ENCODE measurements at regions not wholly inside any gene's neighbourhood (a gene's known extent, or its start where the extent isn't known, plus 50 kb on each side); places are given as distances from the start of the nearest gene placed in this dataset.

DNA sequence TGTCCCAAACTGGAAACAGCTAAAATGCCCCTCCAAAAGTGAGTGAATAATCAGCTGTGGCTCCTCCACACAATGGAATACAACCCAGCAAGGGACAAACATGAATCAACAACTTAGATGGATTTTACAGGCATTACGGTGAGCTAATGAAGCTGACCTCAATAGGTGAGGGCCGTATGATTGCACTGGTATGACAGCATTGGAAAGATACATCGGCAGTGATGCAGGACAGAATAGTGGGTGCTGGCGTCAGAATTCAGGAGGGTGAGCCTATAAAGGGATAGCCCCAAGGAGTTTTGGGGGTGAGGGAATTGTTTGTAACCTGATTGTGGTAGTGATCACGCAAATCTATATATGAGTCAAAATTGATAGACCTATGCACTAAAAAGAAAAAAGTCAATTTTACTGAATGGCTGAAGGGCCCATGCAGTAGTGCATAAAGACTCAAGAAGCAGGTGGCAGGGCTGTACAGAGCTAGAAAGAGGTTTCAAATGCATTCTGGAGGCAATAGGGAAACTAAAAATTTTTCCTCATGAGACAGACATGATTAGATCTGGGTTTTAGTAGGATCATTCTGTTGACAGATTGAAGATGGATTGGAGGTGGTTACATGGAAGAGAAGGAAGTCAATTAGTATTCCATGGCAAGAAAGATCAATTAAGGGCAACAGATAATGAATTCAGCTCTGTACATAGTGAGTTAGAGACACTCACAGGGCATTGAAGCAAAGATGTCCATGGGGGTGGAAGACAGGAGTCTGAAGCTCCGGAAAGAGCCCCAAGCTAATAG lies 90.8 kb downstream of the IRS2 start:
- Mint-ChIP-seq H3K4me3 (ENCODE audit: unreplicated experiment) (no peak overlapping the region), H3K27me3 (ENCODE audit: low read depth) (no peaks in the 10 kb centered on the region), H3K36me3 (ENCODE audit: low read depth) (no peaks in the 10 kb centered on the region), H3K27ac (ENCODE audit: unreplicated experiment) (no peak overlapping the region), H3K4me1 (ENCODE audit: low read depth) (peaks cover 27% of the 10 kb centered on the region), H3K9me3 (ENCODE audit: low read depth) (no peaks in the 10 kb centered on the region)
- DNase-seq (ENCODE audit: low spot score): no peak
- TF ChIP-seq, protein P1, sequence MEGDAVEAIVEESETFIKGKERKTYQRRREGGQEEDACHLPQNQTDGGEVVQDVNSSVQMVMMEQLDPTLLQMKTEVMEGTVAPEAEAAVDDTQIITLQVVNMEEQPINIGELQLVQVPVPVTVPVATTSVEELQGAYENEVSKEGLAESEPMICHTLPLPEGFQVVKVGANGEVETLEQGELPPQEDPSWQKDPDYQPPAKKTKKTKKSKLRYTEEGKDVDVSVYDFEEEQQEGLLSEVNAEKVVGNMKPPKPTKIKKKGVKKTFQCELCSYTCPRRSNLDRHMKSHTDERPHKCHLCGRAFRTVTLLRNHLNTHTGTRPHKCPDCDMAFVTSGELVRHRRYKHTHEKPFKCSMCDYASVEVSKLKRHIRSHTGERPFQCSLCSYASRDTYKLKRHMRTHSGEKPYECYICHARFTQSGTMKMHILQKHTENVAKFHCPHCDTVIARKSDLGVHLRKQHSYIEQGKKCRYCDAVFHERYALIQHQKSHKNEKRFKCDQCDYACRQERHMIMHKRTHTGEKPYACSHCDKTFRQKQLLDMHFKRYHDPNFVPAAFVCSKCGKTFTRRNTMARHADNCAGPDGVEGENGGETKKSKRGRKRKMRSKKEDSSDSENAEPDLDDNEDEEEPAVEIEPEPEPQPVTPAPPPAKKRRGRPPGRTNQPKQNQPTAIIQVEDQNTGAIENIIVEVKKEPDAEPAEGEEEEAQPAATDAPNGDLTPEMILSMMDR (IDR thresholded peaks at IDR 0.05): no peak

DNA sequence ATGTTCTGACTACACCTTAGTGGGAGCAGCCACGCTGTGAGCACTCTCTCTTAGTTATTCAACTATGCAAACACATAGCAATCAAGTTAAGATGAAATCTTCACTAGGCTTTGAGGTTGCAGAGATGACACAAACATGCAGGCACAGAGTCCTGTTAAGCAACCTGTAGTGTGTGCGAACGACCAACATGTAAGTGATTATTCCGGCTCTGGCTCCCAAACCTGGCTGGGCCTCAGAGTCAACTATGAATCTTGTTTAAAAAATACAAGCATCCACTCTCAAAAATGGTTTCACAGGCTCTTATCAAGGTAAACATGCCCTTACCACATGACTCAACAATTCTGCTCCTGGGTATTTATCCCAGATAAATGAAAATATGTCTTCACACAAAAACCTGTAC lies 91.4 kb downstream of the IRS2 start:
- Mint-ChIP-seq H3K4me3 (ENCODE audit: unreplicated experiment) (no peak overlapping the region), H3K9me3 (ENCODE audit: low read depth) (no peaks in the 10 kb centered on the region), H3K4me1 (ENCODE audit: low read depth) (peaks cover 22% of the 10 kb centered on the region), H3K36me3 (ENCODE audit: low read depth) (no peaks in the 10 kb centered on the region), H3K27me3 (ENCODE audit: low read depth) (no peaks in the 10 kb centered on the region), H3K27ac (ENCODE audit: unreplicated experiment) (no peak overlapping the region)
- no peak for DNase-seq (ENCODE audit: low spot score)
- TF ChIP-seq, protein P1 (IDR thresholded peaks at IDR 0.05): no peak

DNA sequence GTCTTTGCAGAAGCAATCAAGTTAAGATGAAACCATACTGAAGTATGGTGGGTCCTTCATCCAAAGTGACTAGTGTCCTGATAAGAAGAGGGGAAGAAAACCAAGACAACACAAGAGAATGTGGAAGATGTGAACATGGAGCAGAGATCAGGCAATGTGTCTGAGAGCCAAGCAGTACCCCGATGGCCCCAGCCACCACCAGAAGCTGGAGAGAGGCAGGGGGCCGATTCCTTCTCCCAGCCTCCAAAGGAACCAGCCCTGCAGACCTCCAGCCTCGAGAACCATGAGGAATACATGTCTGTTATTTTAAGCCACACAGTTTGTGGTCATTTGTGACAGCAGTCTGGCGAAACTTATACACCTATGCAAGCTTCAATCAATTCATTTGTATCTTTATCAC lies 93.2 kb downstream of the IRS2 start:
- H3K4me3 Mint-ChIP-seq (ENCODE audit: unreplicated experiment): no peak overlapping the region
- no peaks in the 10 kb centered on the region for H3K27me3 Mint-ChIP-seq (ENCODE audit: low read depth)
- H3K36me3 Mint-ChIP-seq (ENCODE audit: low read depth): no peaks in the 10 kb centered on the region
- no peak overlapping the region for H3K27ac Mint-ChIP-seq (ENCODE audit: unreplicated experiment)
- TF ChIP-seq, protein P1 (IDR thresholded peaks at IDR 0.05): no peak
- no peaks in the 10 kb centered on the region for H3K9me3 Mint-ChIP-seq (ENCODE audit: low read depth)
- H3K4me1 Mint-ChIP-seq (ENCODE audit: low read depth): peaks cover 10% of the 10 kb centered on the region
- DNase-seq (ENCODE audit: low spot score): no peak

DNA sequence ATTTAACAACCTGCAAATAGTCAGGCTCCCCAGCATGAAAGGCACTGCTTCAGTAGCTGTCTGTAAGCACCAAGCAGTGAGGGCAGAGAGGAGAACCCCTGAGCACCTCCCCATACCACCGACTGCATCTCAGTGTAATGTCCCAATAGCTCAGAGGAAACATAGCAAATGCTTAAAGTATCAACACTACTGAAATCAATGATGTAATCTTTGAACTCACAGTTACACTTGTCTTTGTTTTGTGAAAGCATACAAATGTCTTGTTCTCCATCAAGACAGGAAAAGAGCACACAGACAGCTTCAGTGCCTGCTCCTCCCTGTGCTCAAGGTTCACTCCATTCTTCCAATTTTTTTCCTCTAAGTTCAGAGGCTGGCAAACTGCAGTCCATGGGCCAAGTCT lies 94.7 kb downstream of the IRS2 start:
- H3K36me3 Mint-ChIP-seq (ENCODE audit: low read depth): no peaks in the 10 kb centered on the region
- TF ChIP-seq, protein P1 (IDR thresholded peaks at IDR 0.05): no peak
- H3K9me3 Mint-ChIP-seq (ENCODE audit: low read depth): no peaks in the 10 kb centered on the region
- no peak overlapping the region for H3K27ac Mint-ChIP-seq (ENCODE audit: unreplicated experiment)
- H3K4me1 Mint-ChIP-seq (ENCODE audit: low read depth): no peaks in the 10 kb centered on the region
- H3K4me3 Mint-ChIP-seq (ENCODE audit: unreplicated experiment): no peak overlapping the region
- DNase-seq (ENCODE audit: low spot score): no peak
- H3K27me3 Mint-ChIP-seq (ENCODE audit: low read depth): no peaks in the 10 kb centered on the region

DNA sequence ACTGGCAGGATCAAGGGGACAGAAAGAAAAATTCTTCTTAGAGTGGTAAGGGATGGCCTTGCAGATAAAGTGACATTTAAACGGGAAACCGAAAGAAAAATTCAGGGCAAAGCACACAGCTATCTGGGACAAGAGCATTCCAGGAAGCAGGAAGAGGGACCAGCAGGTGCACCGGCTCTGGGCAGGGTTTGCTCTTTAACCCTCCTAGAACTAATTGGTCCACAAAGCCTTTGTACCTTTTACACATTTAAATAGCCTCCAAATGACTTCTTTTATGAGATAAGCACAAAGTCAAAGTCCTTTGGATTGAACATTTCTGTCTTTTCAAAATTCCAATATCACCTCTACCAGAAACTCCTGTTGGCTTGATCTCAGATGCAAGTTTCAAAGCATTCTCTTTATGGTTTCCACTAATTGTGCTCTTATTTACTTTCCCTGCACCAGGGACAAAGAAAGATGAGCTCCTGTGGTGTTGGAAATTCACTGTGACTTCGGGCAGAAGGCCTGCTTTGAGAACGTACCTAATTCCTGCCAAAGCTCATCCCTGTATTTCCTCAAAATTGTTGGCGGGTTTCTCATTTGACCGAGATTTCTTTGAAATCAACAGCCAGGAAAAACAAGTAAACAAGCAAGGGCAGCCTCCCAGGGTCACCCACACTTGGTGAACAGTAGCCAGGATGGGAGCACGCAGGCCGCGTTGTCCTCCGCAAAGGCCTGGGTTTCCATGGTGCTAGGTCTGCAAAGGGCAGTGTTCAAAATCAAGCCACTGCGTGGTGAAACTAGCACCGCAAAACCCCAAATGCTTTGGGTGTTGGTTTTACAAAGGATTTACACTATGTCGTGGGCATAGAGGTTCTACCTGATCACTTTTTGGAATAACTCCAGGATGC lies 98.6 kb downstream of the IRS2 start:
- Mint-ChIP-seq H3K27me3 (ENCODE audit: low read depth) (peaks cover 4% of the 10 kb centered on the region), H3K27ac (ENCODE audit: unreplicated experiment) (no peak overlapping the region), H3K9me3 (ENCODE audit: low read depth) (no peaks in the 10 kb centered on the region), H3K4me1 (ENCODE audit: low read depth) (peaks cover 9% of the 10 kb centered on the region), H3K4me3 (ENCODE audit: unreplicated experiment) (no peak overlapping the region), H3K36me3 (ENCODE audit: low read depth) (no peaks in the 10 kb centered on the region)
- TF ChIP-seq, protein P1 (IDR thresholded peaks at IDR 0.05): no peak
- no peak for DNase-seq (ENCODE audit: low spot score)
